Sigmoid colon (tissue), 4 donors: ENCODE measurements at regions not wholly inside any gene's neighbourhood (a gene's known extent, or its start where the extent isn't known, plus 50 kb on each side); places are given as distances from the start of the nearest gene placed in this dataset.

Source experiments
- POLR2AphosphoS5 ChIP-seq, 4 donors: sonication (generic); formaldehyde crosslinking; IDR thresholded peaks; one replicate each; pipeline ENCODE4 v1.6.1; 2017; ENCODE audit warnings: antibody characterized with exemption in 4 of 4
- TF ChIP-seq, protein P1 (sequence below), 4 experiments: fragments of 450-650 bp in 3 of 4; fragments of 200-600 bp in 1 of 4; IDR thresholded peaks; one replicate each; pipeline ENCODE4 v1.5.1; 2016 to 2019; ENCODE audit warnings: antibody characterized with exemption in 4 of 4, mild to moderate bottlenecking in 3 of 4, moderate library complexity in 2 of 4

DNA sequence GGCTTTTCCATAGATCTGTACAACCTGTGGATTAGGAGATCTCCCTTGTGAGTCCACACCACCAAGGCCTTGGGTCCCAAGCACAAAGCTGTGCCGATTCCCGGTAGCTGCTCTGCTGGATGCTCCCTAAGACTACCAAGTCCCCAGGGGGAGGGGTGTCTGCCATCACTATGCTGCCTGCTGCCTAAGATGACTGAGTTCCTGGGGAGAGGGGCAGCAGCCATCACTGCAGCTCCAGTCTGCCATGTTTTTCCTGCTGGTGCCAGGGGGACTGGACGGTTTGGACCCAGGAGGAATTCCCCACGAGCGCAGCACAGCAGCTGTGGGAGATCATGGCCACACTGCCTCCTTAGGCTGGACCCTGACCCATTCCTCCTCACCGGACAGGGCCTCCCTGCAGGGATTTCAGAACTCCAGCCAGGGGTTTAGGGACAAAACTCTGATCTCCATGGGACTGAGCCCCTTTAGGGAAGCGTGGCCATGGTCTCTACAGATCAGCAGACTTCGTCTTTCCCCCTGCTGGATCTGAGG, 1049.8 kb downstream of the SORCS1 start:
- TF ChIP-seq POLR2AphosphoS5 (IDR thresholded peaks at IDR 0.05) = no peak
- TF ChIP-seq, protein P1, sequence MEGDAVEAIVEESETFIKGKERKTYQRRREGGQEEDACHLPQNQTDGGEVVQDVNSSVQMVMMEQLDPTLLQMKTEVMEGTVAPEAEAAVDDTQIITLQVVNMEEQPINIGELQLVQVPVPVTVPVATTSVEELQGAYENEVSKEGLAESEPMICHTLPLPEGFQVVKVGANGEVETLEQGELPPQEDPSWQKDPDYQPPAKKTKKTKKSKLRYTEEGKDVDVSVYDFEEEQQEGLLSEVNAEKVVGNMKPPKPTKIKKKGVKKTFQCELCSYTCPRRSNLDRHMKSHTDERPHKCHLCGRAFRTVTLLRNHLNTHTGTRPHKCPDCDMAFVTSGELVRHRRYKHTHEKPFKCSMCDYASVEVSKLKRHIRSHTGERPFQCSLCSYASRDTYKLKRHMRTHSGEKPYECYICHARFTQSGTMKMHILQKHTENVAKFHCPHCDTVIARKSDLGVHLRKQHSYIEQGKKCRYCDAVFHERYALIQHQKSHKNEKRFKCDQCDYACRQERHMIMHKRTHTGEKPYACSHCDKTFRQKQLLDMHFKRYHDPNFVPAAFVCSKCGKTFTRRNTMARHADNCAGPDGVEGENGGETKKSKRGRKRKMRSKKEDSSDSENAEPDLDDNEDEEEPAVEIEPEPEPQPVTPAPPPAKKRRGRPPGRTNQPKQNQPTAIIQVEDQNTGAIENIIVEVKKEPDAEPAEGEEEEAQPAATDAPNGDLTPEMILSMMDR (IDR thresholded peaks at IDR 0.05) = no peak
